Mesenchymal stem cell (in vitro differentiated cells and primary cell): ENCODE measurements at regions not wholly inside any gene's neighbourhood (a gene's known extent, or its start where the extent isn't known, plus 50 kb on each side); places are given as distances from the start of the nearest gene placed in this dataset.

Experiments
- DNase-seq: peaks from one replicate; pipeline ENCODE4 v3.0.0-alpha.2; 2013
- H2AFZ ChIP-seq: one replicate; pipeline ENCODE4 v1.6.1; 2013; ENCODE audit warnings: low read depth, mild to moderate bottlenecking, control low read depth, inconsistent platforms, low read length, moderate library complexity
- H2AK5ac ChIP-seq: 2 replicates; pipeline ENCODE4 v1.6.1; 2013; ENCODE audit warnings: low read length, moderate library complexity, mild to moderate bottlenecking, inconsistent platforms; ENCODE audit not compliant: severe bottlenecking
- H2BK120ac ChIP-seq: one replicate; pipeline ENCODE4 v1.6.1; 2013; ENCODE audit warnings: low read depth, mild to moderate bottlenecking, inconsistent platforms, low read length, moderate library complexity
- H2BK12ac ChIP-seq, 2 experiments: one replicate each; pipeline ENCODE4 v1.6.1; 2013; ENCODE audit warnings: inconsistent platforms in 2 of 2, low read length in 2 of 2, mild to moderate bottlenecking in 2 of 2, moderate library complexity in 2 of 2, control low read depth in 1 of 2
- H2BK15ac ChIP-seq: one replicate; pipeline ENCODE4 v1.6.1; 2013; ENCODE audit warnings: mild to moderate bottlenecking, low read depth, inconsistent platforms; ENCODE audit not compliant: poor library complexity, severe bottlenecking
- H2BK5ac ChIP-seq: 2 replicates; pipeline ENCODE4 v1.6.1; 2013; ENCODE audit warnings: low read depth, mild to moderate bottlenecking, low read length, control low read depth, inconsistent platforms; ENCODE audit not compliant: poor library complexity, severe bottlenecking
- H3K14ac ChIP-seq, 2 experiments: one replicate each; pipeline ENCODE4 v1.6.1; 2013; ENCODE audit warnings: inconsistent platforms in 2 of 2, low read length in 2 of 2, control low read depth in 1 of 2, mild to moderate bottlenecking in 1 of 2, moderate library complexity in 1 of 2
- H3K18ac ChIP-seq, 2 experiments: one replicate each; pipeline ENCODE4 v1.6.1; 2013; ENCODE audit warnings: inconsistent platforms in 2 of 2, low read length in 2 of 2, control low read depth in 1 of 2, low read depth in 1 of 2, mild to moderate bottlenecking in 1 of 2
- H3K23ac ChIP-seq, 2 experiments: one replicate each; pipeline ENCODE4 v1.6.1; 2013; ENCODE audit warnings: inconsistent platforms in 2 of 2, low read length in 2 of 2, mild to moderate bottlenecking in 2 of 2, moderate library complexity in 2 of 2, control low read depth in 1 of 2
- H3K27ac ChIP-seq: 2 replicates; pipeline ENCODE4 v1.5.1; 2013; ENCODE audit warnings: mild to moderate bottlenecking, moderate library complexity, low read length, control low read depth, inconsistent platforms; ENCODE audit not compliant: poor library complexity, severe bottlenecking
- H3K27me3 ChIP-seq, 2 experiments: 2 replicates each; pipeline versions ENCODE4 v1.6.1 to v1.7.0; 2013; ENCODE audit warnings: low read length in 2 of 2, mild to moderate bottlenecking in 2 of 2, moderate library complexity in 2 of 2, control low read depth in 1 of 2, inconsistent platforms in 1 of 2; ENCODE audit not compliant: control insufficient read depth in 1 of 2, insufficient read depth in 1 of 2
- H3K36me3 ChIP-seq, 2 experiments: 2 replicates each; pipeline versions ENCODE4 v1.6.1 to v1.7.0; 2013; ENCODE audit warnings: low read length in 2 of 2, control low read depth in 1 of 2, inconsistent platforms in 1 of 2, low read depth in 1 of 2, mild to moderate bottlenecking in 1 of 2; ENCODE audit not compliant: insufficient read depth in 2 of 2, control insufficient read depth in 1 of 2
- H3K4ac ChIP-seq, 2 experiments: one replicate each; pipeline ENCODE4 v1.6.1; 2013; ENCODE audit warnings: inconsistent platforms in 2 of 2, low read length in 2 of 2, mild to moderate bottlenecking in 2 of 2, moderate library complexity in 2 of 2, control low read depth in 1 of 2, low read depth in 1 of 2
- H3K4me1 ChIP-seq: 2 replicates; pipeline ENCODE4 v1.6.1; 2013; ENCODE audit warnings: low read depth, low read length, control low read depth; ENCODE audit not compliant: control insufficient read depth, insufficient read depth
- H3K4me2 ChIP-seq: 2 replicates; pipeline ENCODE4 v1.6.1; 2013; ENCODE audit warnings: low read length, mild to moderate bottlenecking, inconsistent platforms; ENCODE audit not compliant: poor library complexity, severe bottlenecking
- H3K4me3 ChIP-seq, 2 experiments: 2 replicates each; pipeline versions ENCODE4 v1.5.1 to v1.7.0; 2013; ENCODE audit warnings: low read length in 2 of 2, mild to moderate bottlenecking in 2 of 2, control low read depth in 1 of 2, low read depth in 1 of 2; ENCODE audit not compliant: insufficient read depth in 1 of 2
- H3K79me1 ChIP-seq: replicated peaks from 2 replicates; pipeline ENCODE4 v1.6.1; 2013; ENCODE audit warnings: mild to moderate bottlenecking, control low read depth, low read length, inconsistent platforms; ENCODE audit not compliant: poor library complexity, severe bottlenecking
- H3K9ac ChIP-seq: 2 replicates; pipeline ENCODE4 v1.7.0; 2013; ENCODE audit warnings: mild to moderate bottlenecking, low read length, moderate library complexity
- H3K9me3 ChIP-seq: 2 replicates; pipeline ENCODE4 v1.7.0; 2013; ENCODE audit warnings: mild to moderate bottlenecking, low read length; ENCODE audit not compliant: control insufficient read depth
- H4K8ac ChIP-seq: one replicate; pipeline ENCODE4 v1.6.1; 2013; ENCODE audit warnings: inconsistent platforms, mild to moderate bottlenecking, low read length, moderate library complexity
- H4K91ac ChIP-seq: one replicate; pipeline ENCODE4 v1.6.1; 2013; ENCODE audit warnings: mild to moderate bottlenecking, low read length, inconsistent platforms
- WGBS: methylation state at CpG from one replicate; pipeline ENCODE4 v1.1.7; 2013; ENCODE audit warnings: mixed read lengths; 5-methylcytosine and 5-hydroxymethylcytosine counted together

GRCh38 chr11:106496677-106497076, 419.2 kb downstream of the AASDHPPT start:
- Histone ChIP-seq H3K79me1 (no peaks in the 10 kb centered on the region), H3K27ac (no peak overlapping the region), H3K4me3 (no peak overlapping the region), H3K4ac (no peak overlapping the region), H3K4me2 (no peak overlapping the region), H4K8ac (no peak overlapping the region), H2BK12ac (no peak overlapping the region), H3K18ac (no peak overlapping the region), H3K36me3 (no peaks in the 10 kb centered on the region), H3K14ac (no peak overlapping the region), H3K9ac (no peak overlapping the region), H3K9me3 (no peaks in the 10 kb centered on the region), H4K91ac (no peak overlapping the region), H3K4me1 (peaks cover 1% of the 10 kb centered on the region), H2BK15ac (no peak overlapping the region), H2AFZ (no peak overlapping the region), H2AK5ac (no peak overlapping the region), H3K23ac (no peak overlapping the region), H2BK120ac (no peak overlapping the region), H3K27me3 (no peaks in the 10 kb centered on the region), H2BK5ac (no peak overlapping the region)
- no peak for DNase-seq
- no CpG with 5 or more reads among the region's 2 CpGs for WGBS

GRCh38 chr11:106497321-106497720, 419.9 kb downstream of the AASDHPPT start:
- H3K27me3 ChIP-seq = no peaks in the 10 kb centered on the region
- H4K8ac ChIP-seq = no peak overlapping the region

GRCh38 chr11:106497822-106498221, 420.4 kb downstream of the AASDHPPT start:
- H2AFZ ChIP-seq = no peak overlapping the region
- no peak overlapping the region for H3K4ac ChIP-seq
- H2BK5ac ChIP-seq = no peak overlapping the region
- 96% methylated on average over 2 of the region's 2 CpGs for WGBS
- H2BK12ac ChIP-seq = no peak overlapping the region
- H4K8ac ChIP-seq = no peak overlapping the region
- H2BK120ac ChIP-seq = no peak overlapping the region
- H3K79me1 ChIP-seq = no peaks in the 10 kb centered on the region
- H3K4me1 ChIP-seq = peaks cover 1% of the 10 kb centered on the region
- H3K9me3 ChIP-seq = no peaks in the 10 kb centered on the region
- H3K4me2 ChIP-seq = no peak overlapping the region
- no peaks in the 10 kb centered on the region for H3K27me3 ChIP-seq
- no peak overlapping the region for H2BK15ac ChIP-seq
- H3K27ac ChIP-seq = no peak overlapping the region
- H3K36me3 ChIP-seq = no peaks in the 10 kb centered on the region
- H2AK5ac ChIP-seq = no peak overlapping the region
- DNase-seq = no peak
- H3K23ac ChIP-seq = no peak overlapping the region
- H4K91ac ChIP-seq = no peak overlapping the region
- H3K14ac ChIP-seq = no peak overlapping the region
- H3K4me3 ChIP-seq = no peak overlapping the region
- H3K18ac ChIP-seq = no peak overlapping the region
- no peak overlapping the region for H3K9ac ChIP-seq

More at GRCh38 chr11:106497321-106497720, 419.9 kb downstream of the AASDHPPT start:
- Histone ChIP-seq H3K4ac (no peak overlapping the region), H2AK5ac (no peak overlapping the region), H3K23ac (no peak overlapping the region), H3K9me3 (no peaks in the 10 kb centered on the region), H3K36me3 (no peaks in the 10 kb centered on the region), H3K79me1 (no peaks in the 10 kb centered on the region), H3K4me2 (no peak overlapping the region), H3K4me1 (peaks cover 1% of the 10 kb centered on the region), H2BK5ac (no peak overlapping the region), H2BK15ac (no peak overlapping the region), H4K91ac (no peak overlapping the region), H2BK12ac (no peak overlapping the region), H3K14ac (no peak overlapping the region), H3K18ac (no peak overlapping the region), H3K4me3 (no peak overlapping the region), H3K9ac (no peak overlapping the region), H2BK120ac (no peak overlapping the region), H2AFZ (no peak overlapping the region), H3K27ac (no peak overlapping the region)
- no peak for DNase-seq
- WGBS = 97% methylated on average over 9 of the region's 9 CpGs

- Histone ChIP-seq H2BK15ac (no peak overlapping the region), H3K27ac (peak overlapping the region; percentile 29), H3K79me1 (no peaks in the 10 kb centered on the region), H3K23ac (no peak overlapping the region), H3K18ac (no peak overlapping the region), H3K36me3 (no peaks in the 10 kb centered on the region), H2BK120ac (no peak overlapping the region), H4K91ac (no peak overlapping the region), H2BK12ac (no peak overlapping the region), H3K27me3 (no peaks in the 10 kb centered on the region), H3K4ac (no peak overlapping the region), H3K4me1 (no peaks in the 10 kb centered on the region), H3K4me3 (no peak overlapping the region), H2BK5ac (no peak overlapping the region), H4K8ac (no peak overlapping the region), H3K14ac (no peak overlapping the region), H3K4me2 (no peak overlapping the region), H2AFZ (no peak overlapping the region), H3K9me3 (no peaks in the 10 kb centered on the region), H3K9ac (no peak overlapping the region), H2AK5ac (no peak overlapping the region)
- no CpG with 5 or more reads among the region's 1 CpG for WGBS
- DNase-seq = no peak
Observed at GRCh38 chr11:106503901-106504300, 426.4 kb downstream of the AASDHPPT start.
